ENCODE measurements at regions not wholly inside any gene's neighbourhood (a gene's known extent, or its start where the extent isn't known, plus 50 kb on each side); places are given as distances from the start of the nearest gene placed in this dataset.
"Not testable (repeated sequence)": the region's sequence is repeated elsewhere in the genome, so short reads cannot be mapped to it uniquely, and the experiment has no call there.

- DNase-seq: peak; percentile 55
Measured at GRCh38 chr6:68233623-68234022, 401.5 kb upstream of the ADGRB3 start.

DNA sequence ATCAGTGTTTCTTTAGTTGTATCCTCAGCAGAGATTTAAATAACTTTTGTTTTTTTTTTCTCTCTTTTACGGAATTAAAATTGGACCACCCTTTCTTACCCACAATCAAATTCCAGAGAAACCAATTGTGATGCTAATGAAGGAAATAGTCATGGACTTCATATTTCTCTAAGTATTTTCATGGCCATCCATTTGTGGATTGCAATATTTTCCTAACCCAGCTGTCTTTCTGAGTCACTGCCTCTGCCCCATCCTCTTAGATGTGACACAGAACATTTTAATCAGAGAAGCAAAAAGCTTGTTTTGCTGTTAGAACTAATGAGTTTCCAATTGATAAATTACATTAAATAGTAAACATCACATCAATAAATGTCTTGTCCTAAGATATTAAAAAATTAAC lies 405.5 kb upstream of the ADGRB3 start:
- DNase-seq: peak; percentile 35

GRCh38 chr6:68226460-68226859 lies 408.6 kb upstream of the ADGRB3 start:
- DNase-seq: no peak

GRCh38 chr6:68225729-68226128 lies 409.4 kb upstream of the ADGRB3 start:
- no peak for DNase-seq

GRCh38 chr6:68211242-68211795 lies 423.8 kb upstream of the ADGRB3 start:
- DNase-seq: no peak

- DNase-seq: not testable (repeated sequence)
Measured at GRCh38 chr6:68207612-68208011, 427.5 kb upstream of the ADGRB3 start.

GRCh38 chr6:68200929-68201328 lies 434.2 kb upstream of the ADGRB3 start:
- DNase-seq: no peak

- peak; percentile 16 for DNase-seq
Measured at GRCh38 chr6:68197356-68197755, 437.7 kb upstream of the ADGRB3 start.

- DNase-seq: peak; percentile 28
Measured at GRCh38 chr6:68196645-68197044, 438.4 kb upstream of the ADGRB3 start.

- not testable (repeated sequence) for DNase-seq
Measured at GRCh38 chr6:68195753-68196152, 439.3 kb upstream of the ADGRB3 start.

GRCh38 chr6:68194846-68195478 lies 440.1 kb upstream of the ADGRB3 start:
- DNase-seq: no peak

- no peak for DNase-seq
Measured at GRCh38 chr6:68192988-68193387, 442.1 kb upstream of the ADGRB3 start.

GRCh38 chr6:68189217-68189815 lies 445.8 kb upstream of the ADGRB3 start:
- no peak for DNase-seq

- no peak for DNase-seq
Measured at GRCh38 chr6:68186870-68187269, 448.2 kb upstream of the ADGRB3 start.

- no peak for DNase-seq
Measured at GRCh38 chr6:68182386-68182785, 452.7 kb upstream of the ADGRB3 start.

DNA sequence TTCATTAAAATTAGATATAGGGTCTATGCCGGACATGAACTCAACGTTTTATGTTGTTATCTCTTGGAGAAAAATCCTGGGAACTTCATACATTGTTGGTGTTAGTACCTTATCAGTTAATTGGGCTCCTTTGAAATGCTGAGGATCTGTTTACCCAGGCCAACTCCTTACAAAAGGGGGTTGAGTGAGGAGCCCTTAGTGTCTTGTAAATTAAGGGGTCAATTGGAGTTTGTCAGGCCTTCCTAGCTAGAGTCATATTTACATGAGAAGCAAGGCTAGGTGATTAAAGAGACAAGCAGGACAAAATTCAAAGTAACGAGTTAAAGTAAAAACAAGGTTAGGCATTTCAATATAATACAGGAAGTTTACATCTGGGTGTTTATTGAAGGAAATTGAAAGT lies 454.1 kb upstream of the ADGRB3 start:
- not testable (repeated sequence) for DNase-seq

DNA sequence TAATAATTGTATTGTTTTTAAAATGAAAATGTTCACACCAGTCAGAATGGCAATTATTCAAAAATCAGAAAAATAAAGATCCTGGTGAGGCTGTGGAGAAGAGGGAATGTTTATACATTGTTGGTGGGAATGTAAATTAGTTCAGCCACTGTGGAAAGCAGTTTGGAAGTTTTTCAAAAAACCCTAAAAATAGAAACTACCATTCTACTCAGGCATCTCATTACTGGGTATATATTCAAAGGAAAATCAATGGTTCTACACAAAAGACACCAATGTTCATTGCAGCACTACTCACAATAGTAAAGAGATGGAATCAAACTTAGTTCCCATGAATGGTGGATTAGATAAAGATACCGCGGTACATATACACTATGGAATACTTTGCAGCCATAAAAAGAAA lies 461.5 kb upstream of the ADGRB3 start:
- DNase-seq: no peak

DNA sequence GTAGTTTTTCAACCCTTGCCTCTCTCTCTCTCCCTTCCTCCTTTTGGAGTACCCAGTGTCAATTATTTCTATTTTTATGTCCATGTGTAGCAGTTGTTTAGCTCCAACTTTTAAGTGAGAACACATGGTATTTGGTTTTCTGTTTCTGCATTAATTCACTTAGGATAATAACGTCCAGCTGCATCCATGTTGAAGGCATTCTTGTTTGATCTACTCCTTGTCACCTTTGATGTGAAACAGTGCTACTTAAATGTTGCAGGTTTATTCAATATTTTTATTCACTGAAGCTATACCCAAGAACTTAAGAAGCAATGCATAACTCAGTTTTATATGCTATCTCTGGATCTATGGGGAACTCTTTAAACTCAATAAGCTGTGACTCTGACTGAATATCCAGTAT lies 465.2 kb upstream of the ADGRB3 start:
- DNase-seq: no peak

GRCh38 chr6:68167604-68168003 lies 467.5 kb upstream of the ADGRB3 start:
- DNase-seq: no peak

GRCh38 chr6:68160812-68161211 lies 474.3 kb upstream of the ADGRB3 start:
- not testable (repeated sequence) for DNase-seq

GRCh38 chr6:68160348-68160747 lies 474.7 kb upstream of the ADGRB3 start:
- DNase-seq: no peak

DNA sequence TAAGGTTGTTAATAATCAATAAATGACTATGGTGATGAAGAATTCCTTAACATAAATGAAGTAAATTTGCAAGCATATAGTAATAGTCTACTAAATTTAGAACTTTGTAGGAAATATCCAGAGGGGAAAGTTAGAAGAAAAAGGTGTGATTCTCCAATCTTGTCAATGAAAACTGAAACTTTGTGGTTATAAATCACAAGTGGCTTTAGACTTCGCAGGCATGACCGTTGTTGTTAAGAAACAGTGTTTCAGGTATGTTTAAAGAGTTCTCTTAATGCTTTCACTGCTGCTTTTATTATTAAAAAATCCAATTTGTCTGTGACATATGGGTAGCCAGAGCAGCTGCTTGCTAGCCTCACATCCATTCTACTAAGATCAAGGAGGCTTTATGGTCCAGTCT lies 475.6 kb upstream of the ADGRB3 start:
- DNase-seq: no peak

- no peak for DNase-seq
Measured at GRCh38 chr6:68158256-68158655, 476.8 kb upstream of the ADGRB3 start.

DNA sequence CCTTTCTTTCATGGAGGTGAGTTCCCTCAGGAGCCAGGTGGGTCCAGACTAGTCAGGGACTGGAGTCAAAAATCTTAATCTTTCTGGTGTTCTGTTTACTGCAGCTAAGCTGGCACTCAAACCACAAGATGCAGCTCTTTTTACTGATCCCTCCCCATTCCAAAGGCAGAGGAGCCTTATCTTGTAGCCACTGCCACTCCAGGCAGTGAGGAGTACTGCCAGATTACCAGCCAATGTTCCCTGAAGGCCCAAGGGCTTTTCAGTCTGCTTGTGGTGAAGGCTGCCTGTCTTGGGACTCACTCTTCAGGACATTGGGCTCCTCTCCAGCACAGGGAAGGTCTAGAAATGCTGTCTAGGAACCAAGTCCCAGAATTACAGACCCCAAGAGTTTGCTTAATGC lies 490.4 kb upstream of the ADGRB3 start:
- no peak for DNase-seq

Measured in fibroblast of skin of abdomen (primary cell).